ENCODE measurements at regions not wholly inside any gene's neighbourhood (a gene's known extent, or its start where the extent isn't known, plus 50 kb on each side); places are given as distances from the start of the nearest gene placed in this dataset.

- no peak overlapping the region for H3K4me3 ChIP-seq (ENCODE audit: low read depth in 1 of 2, low read length in 2 of 2)
- H3K27ac ChIP-seq (ENCODE audit: low read depth in 2 of 2, low read length in 1 of 2), result peak overlapping the region; percentile 86 to 95
- WGBS, 2 donors, result 84 to 89% methylated on average over 3 of the region's 3 CpGs
Observed at GRCh38 chr5:135222771-135223170, 176.3 kb downstream of the MACROH2A1 start.

DNA sequence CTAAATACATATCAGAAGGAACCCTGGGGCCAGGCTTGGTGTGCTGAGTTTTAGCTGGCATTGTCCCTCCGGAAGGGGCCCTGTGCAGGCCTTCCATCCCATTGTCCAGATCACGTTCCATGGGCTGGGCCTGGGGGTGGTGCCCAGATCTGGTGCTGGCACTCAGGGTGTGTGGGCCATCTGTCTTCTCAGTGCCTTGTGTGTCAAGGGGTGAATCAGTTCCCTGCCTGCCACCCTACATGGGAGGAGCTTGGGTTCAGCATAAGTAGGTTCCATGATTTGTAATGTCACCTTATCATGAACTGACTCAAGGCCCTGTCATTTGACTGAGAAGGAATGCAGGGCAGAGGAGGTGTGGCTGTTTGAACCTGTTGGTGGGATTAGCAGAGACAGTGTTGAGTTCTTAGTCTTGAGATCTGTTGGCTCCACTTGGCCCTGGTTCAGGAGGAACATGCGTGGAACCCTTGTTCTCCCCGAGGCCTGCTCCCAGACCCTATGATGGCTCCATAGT, 176.8 kb downstream of the MACROH2A1 start:
- peak overlapping the region; percentile 92 to 95 for H3K27ac ChIP-seq (ENCODE audit: low read depth in 2 of 2, low read length in 1 of 2)
- H3K4me3 ChIP-seq (ENCODE audit: low read depth in 1 of 2, low read length in 2 of 2), result no peak overlapping the region
- H3K9me3 ChIP-seq (ENCODE audit: control insufficient read depth in 2 of 2, insufficient read depth in 1 of 2, low read depth in 1 of 2, low read length in 1 of 2), result no peaks in the 10 kb centered on the region
- no peaks in the 10 kb centered on the region for H3K36me3 ChIP-seq (ENCODE audit: control insufficient read depth in 2 of 2, insufficient read depth in 2 of 2, low read length in 1 of 2)
- H3K27me3 ChIP-seq (ENCODE audit: control insufficient read depth in 1 of 2, insufficient read depth in 2 of 2, low read length in 2 of 2), result no peaks in the 10 kb centered on the region
- H3K4me1 ChIP-seq (ENCODE audit: control insufficient read depth in 2 of 2, insufficient read depth in 2 of 2, low read length in 1 of 2), result peaks cover 0 to 19% of the 10 kb centered on the region in 2 donors
- 60 to 69% methylated on average over 4 of the region's 4 CpGs for WGBS, 2 donors

More at GRCh38 chr5:135222771-135223170, 176.3 kb downstream of the MACROH2A1 start:
- no peaks in the 10 kb centered on the region for H3K27me3 ChIP-seq (ENCODE audit: control insufficient read depth in 1 of 2, insufficient read depth in 2 of 2, low read length in 2 of 2)
- H3K36me3 ChIP-seq (ENCODE audit: control insufficient read depth in 2 of 2, insufficient read depth in 2 of 2, low read length in 1 of 2), result no peaks in the 10 kb centered on the region
- peaks cover 0 to 20% of the 10 kb centered on the region in 2 donors for H3K4me1 ChIP-seq (ENCODE audit: control insufficient read depth in 2 of 2, insufficient read depth in 2 of 2, low read length in 1 of 2)
- no peaks in the 10 kb centered on the region for H3K9me3 ChIP-seq (ENCODE audit: control insufficient read depth in 2 of 2, insufficient read depth in 1 of 2, low read depth in 1 of 2, low read length in 1 of 2)

GRCh38 chr5:135221696-135222095, 177.3 kb downstream of the MACROH2A1 start:
- H3K36me3 ChIP-seq (ENCODE audit: control insufficient read depth in 2 of 2, insufficient read depth in 2 of 2, low read length in 1 of 2), result no peaks in the 10 kb centered on the region
- peaks cover 0 to 18% of the 10 kb centered on the region in 2 donors for H3K4me1 ChIP-seq (ENCODE audit: control insufficient read depth in 2 of 2, insufficient read depth in 2 of 2, low read length in 1 of 2)
- H3K27me3 ChIP-seq (ENCODE audit: control insufficient read depth in 1 of 2, insufficient read depth in 2 of 2, low read length in 2 of 2), result no peaks in the 10 kb centered on the region
- H3K4me3 ChIP-seq (ENCODE audit: low read depth in 1 of 2, low read length in 2 of 2), result no peak overlapping the region
- peak overlapping the region; percentile 92 to 95 for H3K27ac ChIP-seq (ENCODE audit: low read depth in 2 of 2, low read length in 1 of 2)
- no peaks in the 10 kb centered on the region for H3K9me3 ChIP-seq (ENCODE audit: control insufficient read depth in 2 of 2, insufficient read depth in 1 of 2, low read depth in 1 of 2, low read length in 1 of 2)
- WGBS, 2 donors, result 53 to 82% methylated on average over 2 of the region's 2 CpGs

GRCh38 chr5:135221187-135221473, 177.9 kb downstream of the MACROH2A1 start:
- Histone ChIP-seq H3K36me3 (ENCODE audit: control insufficient read depth in 2 of 2, insufficient read depth in 2 of 2, low read length in 1 of 2) (no peaks in the 10 kb centered on the region), H3K27ac (ENCODE audit: low read depth in 2 of 2, low read length in 1 of 2) (peak overlapping the region; percentile 92 to 95), H3K9me3 (ENCODE audit: control insufficient read depth in 2 of 2, insufficient read depth in 1 of 2, low read depth in 1 of 2, low read length in 1 of 2) (no peaks in the 10 kb centered on the region), H3K27me3 (ENCODE audit: control insufficient read depth in 1 of 2, insufficient read depth in 2 of 2, low read length in 2 of 2) (no peaks in the 10 kb centered on the region), H3K4me3 (ENCODE audit: low read depth in 1 of 2, low read length in 2 of 2) (no peak overlapping the region), H3K4me1 (ENCODE audit: control insufficient read depth in 2 of 2, insufficient read depth in 2 of 2, low read length in 1 of 2) (peaks cover 0 to 16% of the 10 kb centered on the region in 2 donors)
- 54 to 65% methylated on average over 3 of the region's 3 CpGs for WGBS, 2 donors

DNA sequence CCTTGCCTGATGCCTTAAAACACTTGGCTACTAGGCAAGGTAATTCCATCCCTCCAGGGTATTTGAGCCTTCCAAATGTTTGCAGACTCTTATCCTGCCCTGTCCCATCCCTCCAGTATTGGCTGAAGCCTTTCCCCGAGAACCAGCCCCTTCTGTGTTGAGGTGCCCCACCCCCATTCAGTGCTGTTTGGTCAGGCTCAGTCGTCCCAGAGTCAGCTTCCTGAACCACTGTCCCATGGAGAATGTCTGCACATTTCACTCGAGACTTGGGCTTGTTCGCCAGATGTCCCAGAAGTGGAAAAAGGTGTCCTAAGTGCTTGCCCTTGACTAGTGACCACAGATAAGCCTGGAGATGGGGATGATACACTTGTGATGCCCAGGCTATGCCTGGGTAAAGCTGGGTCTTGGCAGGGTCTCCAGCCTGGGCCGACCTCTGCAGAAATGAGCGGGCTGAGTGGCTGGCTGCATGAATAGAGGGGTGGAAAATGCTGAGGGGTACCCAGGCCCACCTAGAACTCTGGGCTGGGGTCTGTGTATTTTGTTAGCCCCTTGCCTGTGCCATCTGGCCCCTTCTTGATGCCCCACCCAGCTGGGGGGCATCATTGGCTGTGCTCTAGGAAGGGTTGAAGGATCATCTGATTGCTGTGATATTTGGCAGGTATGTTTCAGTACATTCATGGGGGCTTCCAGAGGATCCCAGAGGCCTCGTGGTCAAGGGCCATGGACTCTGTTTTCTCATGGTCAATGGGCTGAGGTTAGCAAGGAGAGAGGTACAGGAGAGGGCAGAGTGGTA, 178.4 kb downstream of the MACROH2A1 start:
- peaks cover 0 to 2% of the 10 kb centered on the region in 2 donors for H3K36me3 ChIP-seq (ENCODE audit: control insufficient read depth in 2 of 2, insufficient read depth in 2 of 2, low read length in 1 of 2)
- 78 to 83% methylated on average over 7 of the region's 7 CpGs for WGBS, 2 donors
- H3K9me3 ChIP-seq (ENCODE audit: control insufficient read depth in 2 of 2, insufficient read depth in 1 of 2, low read depth in 1 of 2, low read length in 1 of 2), result no peaks in the 10 kb centered on the region
- H3K4me1 ChIP-seq (ENCODE audit: control insufficient read depth in 2 of 2, insufficient read depth in 2 of 2, low read length in 1 of 2), result peaks cover 0 to 16% of the 10 kb centered on the region in 2 donors
- H3K4me3 ChIP-seq (ENCODE audit: low read depth in 1 of 2, low read length in 2 of 2), result no peak overlapping the region
- no peaks in the 10 kb centered on the region for H3K27me3 ChIP-seq (ENCODE audit: control insufficient read depth in 1 of 2, insufficient read depth in 2 of 2, low read length in 2 of 2)
- H3K27ac ChIP-seq (ENCODE audit: low read depth in 2 of 2, low read length in 1 of 2), result peak overlapping the region; percentile 92 to 95

- no peak overlapping the region for H3K27ac ChIP-seq (ENCODE audit: low read depth in 2 of 2, low read length in 1 of 2)
- H3K36me3 ChIP-seq (ENCODE audit: control insufficient read depth in 2 of 2, insufficient read depth in 2 of 2, low read length in 1 of 2), result peaks cover 0 to 4% of the 10 kb centered on the region in 2 donors
- H3K4me3 ChIP-seq (ENCODE audit: low read depth in 1 of 2, low read length in 2 of 2), result no peak overlapping the region
- peaks cover 0 to 16% of the 10 kb centered on the region in 2 donors for H3K4me1 ChIP-seq (ENCODE audit: control insufficient read depth in 2 of 2, insufficient read depth in 2 of 2, low read length in 1 of 2)
- no peaks in the 10 kb centered on the region for H3K27me3 ChIP-seq (ENCODE audit: control insufficient read depth in 1 of 2, insufficient read depth in 2 of 2, low read length in 2 of 2)
- 84 to 93% methylated on average over 3 of the region's 3 CpGs for WGBS, 2 donors
- no peaks in the 10 kb centered on the region for H3K9me3 ChIP-seq (ENCODE audit: control insufficient read depth in 2 of 2, insufficient read depth in 1 of 2, low read depth in 1 of 2, low read length in 1 of 2)
Observed at GRCh38 chr5:135219868-135220267, 179.2 kb downstream of the MACROH2A1 start.

GRCh38 chr5:135218790-135219568, 180.1 kb downstream of the MACROH2A1 start:
- Histone ChIP-seq H3K4me1 (ENCODE audit: control insufficient read depth in 2 of 2, insufficient read depth in 2 of 2, low read length in 1 of 2) (peaks cover 0 to 13% of the 10 kb centered on the region in 2 donors), H3K27me3 (ENCODE audit: control insufficient read depth in 1 of 2, insufficient read depth in 2 of 2, low read length in 2 of 2) (no peaks in the 10 kb centered on the region), H3K9me3 (ENCODE audit: control insufficient read depth in 2 of 2, insufficient read depth in 1 of 2, low read depth in 1 of 2, low read length in 1 of 2) (no peaks in the 10 kb centered on the region), H3K4me3 (ENCODE audit: low read depth in 1 of 2, low read length in 2 of 2) (no peak overlapping the region), H3K36me3 (ENCODE audit: control insufficient read depth in 2 of 2, insufficient read depth in 2 of 2, low read length in 1 of 2) (peaks cover 0 to 4% of the 10 kb centered on the region in 2 donors), H3K27ac (ENCODE audit: low read depth in 2 of 2, low read length in 1 of 2) (no peak overlapping the region)
- WGBS, 2 donors, result 81 to 82% methylated on average over 13 of the region's 13 CpGs

- peaks cover 0 to 7% of the 10 kb centered on the region in 2 donors for H3K4me1 ChIP-seq (ENCODE audit: control insufficient read depth in 2 of 2, insufficient read depth in 2 of 2, low read length in 1 of 2)
- H3K4me3 ChIP-seq (ENCODE audit: low read depth in 1 of 2, low read length in 2 of 2), result no peak overlapping the region
- H3K9me3 ChIP-seq (ENCODE audit: control insufficient read depth in 2 of 2, insufficient read depth in 1 of 2, low read depth in 1 of 2, low read length in 1 of 2), result no peaks in the 10 kb centered on the region
- H3K36me3 ChIP-seq (ENCODE audit: control insufficient read depth in 2 of 2, insufficient read depth in 2 of 2, low read length in 1 of 2), result peaks cover 0 to 4% of the 10 kb centered on the region in 2 donors
- WGBS, 2 donors, result 78 to 94% methylated on average over 3 of the region's 3 CpGs
- H3K27me3 ChIP-seq (ENCODE audit: control insufficient read depth in 1 of 2, insufficient read depth in 2 of 2, low read length in 2 of 2), result no peaks in the 10 kb centered on the region
- H3K27ac ChIP-seq (ENCODE audit: low read depth in 2 of 2, low read length in 1 of 2), result no peak overlapping the region
Observed at GRCh38 chr5:135218486-135218755, 180.6 kb downstream of the MACROH2A1 start.

- 90 to 92% methylated on average over 11 of the region's 11 CpGs for WGBS, 2 donors
- Histone ChIP-seq H3K4me1 (ENCODE audit: control insufficient read depth in 2 of 2, insufficient read depth in 2 of 2, low read length in 1 of 2) (peaks cover 0 to 2% of the 10 kb centered on the region in 2 donors), H3K27me3 (ENCODE audit: control insufficient read depth in 1 of 2, insufficient read depth in 2 of 2, low read length in 2 of 2) (no peaks in the 10 kb centered on the region), H3K36me3 (ENCODE audit: control insufficient read depth in 2 of 2, insufficient read depth in 2 of 2, low read length in 1 of 2) (peaks cover 0 to 4% of the 10 kb centered on the region in 2 donors), H3K9me3 (ENCODE audit: control insufficient read depth in 2 of 2, insufficient read depth in 1 of 2, low read depth in 1 of 2, low read length in 1 of 2) (no peaks in the 10 kb centered on the region), H3K27ac (ENCODE audit: low read depth in 2 of 2, low read length in 1 of 2) (no peak overlapping the region), H3K4me3 (ENCODE audit: low read depth in 1 of 2, low read length in 2 of 2) (no peak overlapping the region)
Observed at GRCh38 chr5:135217669-135218485, 181.2 kb downstream of the MACROH2A1 start.

All from esophagus (tissue), 2 donors.